ENCODE measurements at regions not wholly inside any gene's neighbourhood (a gene's known extent, or its start where the extent isn't known, plus 50 kb on each side); places are given as distances from the start of the nearest gene placed in this dataset.
"Not testable (repeated sequence)": the region's sequence is repeated elsewhere in the genome, so short reads cannot be mapped to it uniquely, and the experiment has no call there.

DNA sequence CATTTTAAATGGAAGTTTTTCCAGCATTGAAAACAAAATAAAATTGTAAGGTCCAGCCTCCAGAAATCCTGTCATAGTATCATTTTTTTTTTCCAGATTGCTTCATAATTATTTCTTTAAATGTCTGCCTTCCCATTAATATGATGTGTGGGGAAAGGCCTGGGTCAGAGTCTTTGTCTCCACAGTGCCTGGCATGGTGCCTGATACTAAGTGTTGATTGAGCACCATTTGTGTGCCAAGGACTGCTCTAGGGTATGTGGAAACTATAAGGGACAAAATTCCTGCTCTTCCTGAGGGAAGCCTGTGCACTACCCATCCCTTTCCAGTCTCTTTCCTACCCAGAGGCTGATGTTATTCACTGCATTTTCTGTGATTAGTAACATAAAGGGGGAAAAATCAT, 53.1 kb upstream of the BEND4 start:
- DNase-seq (ENCODE audit: extremely low read depth, low read depth, low spot score): no peak

DNA sequence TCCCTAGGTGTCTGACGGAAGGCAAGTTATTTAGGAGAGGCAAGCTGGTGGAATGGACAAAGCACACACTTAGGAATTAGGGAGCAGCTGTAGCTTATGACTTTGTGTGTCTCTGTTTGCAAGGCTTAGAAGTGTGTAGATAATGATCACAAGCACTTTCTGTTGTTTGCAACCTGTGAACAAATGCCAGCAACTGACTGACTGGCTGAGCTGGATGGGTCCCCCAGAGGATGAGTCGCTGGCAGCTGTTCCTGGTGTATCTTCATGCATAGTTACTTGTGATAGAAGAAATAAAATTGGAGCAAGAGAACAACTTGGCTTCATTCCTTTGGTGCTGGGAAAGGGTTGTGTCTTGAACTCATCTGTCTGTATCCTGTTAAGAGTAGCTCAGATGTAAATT, 64.2 kb upstream of the BEND4 start:
- DNase-seq (ENCODE audit: extremely low read depth, low read depth, low spot score): no peak

DNA sequence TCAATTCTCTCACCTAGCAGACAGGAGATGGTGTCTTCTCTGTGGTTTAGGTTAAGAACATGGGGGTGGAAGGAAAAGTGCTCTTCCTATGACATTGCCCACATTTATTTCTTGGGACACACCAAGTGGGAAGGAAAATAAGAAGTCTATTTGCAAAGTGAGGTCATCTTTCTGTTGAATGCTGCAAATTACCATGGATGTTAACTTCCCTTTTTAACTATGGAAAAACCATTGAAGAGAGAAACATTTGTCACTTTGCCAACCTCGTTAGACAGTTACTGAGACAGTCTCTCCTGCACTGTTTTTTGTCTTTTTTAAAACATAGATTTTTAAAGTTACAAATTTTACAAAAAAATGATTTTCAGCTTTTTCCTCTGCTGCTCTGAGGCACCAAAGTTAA, 72.8 kb upstream of the BEND4 start:
- DNase-seq (ENCODE audit: extremely low read depth, low read depth, low spot score): no peak

DNA sequence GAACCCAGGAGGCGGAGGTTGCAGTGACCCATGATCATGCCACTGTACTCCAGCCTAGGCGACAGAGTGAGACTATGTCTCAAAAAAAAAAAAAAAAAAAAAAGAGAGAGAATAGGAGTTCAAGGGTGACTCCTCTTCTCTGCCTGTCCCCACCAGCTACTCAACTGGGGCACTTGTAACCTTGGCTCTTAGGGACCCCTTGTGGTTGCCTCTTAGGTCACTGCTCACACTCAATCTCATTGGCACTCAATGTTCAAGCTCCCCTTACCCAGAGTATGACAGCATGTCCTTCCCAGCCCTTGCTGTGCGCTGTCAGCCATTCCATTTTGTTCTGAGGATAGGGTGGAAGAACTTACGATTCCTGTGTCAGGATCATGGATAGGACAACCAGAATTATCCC, 82.4 kb upstream of the BEND4 start:
- no peak for DNase-seq (ENCODE audit: extremely low read depth, low read depth, low spot score)

DNA sequence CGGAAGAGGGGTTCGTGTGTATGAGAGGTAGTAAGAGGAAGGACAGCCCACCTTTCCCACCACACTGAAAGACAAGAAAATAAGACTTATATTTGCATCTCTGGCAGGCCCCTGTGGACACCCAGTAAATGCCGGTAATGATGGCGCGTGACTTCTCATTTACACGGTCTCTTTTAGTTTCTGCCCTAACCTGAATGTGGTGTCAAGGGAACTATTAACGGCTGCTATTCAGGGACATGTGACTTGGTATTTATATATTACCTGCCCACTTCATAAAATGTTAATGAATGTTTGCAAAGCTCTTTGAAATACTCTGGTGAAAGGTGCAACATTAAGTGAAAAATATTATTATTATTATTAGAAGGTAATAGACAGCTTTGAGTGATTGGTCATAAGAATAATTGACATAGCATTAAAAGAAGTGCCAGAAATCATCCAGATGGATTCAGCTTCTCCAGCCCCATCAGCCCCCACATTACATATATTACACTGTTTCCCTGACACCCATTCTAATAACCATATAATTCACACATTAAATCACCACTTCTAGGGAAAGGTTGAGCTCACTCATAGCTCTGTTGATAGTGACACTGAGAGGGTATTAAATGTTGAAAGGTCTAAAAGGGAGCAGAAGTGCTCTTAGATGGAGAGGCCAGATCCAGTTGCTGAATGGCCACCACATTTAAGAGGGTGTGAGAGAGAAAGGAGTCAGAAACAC, 83.0 kb upstream of the BEND4 start:
- no peak for DNase-seq (ENCODE audit: extremely low read depth, low read depth, low spot score)

DNA sequence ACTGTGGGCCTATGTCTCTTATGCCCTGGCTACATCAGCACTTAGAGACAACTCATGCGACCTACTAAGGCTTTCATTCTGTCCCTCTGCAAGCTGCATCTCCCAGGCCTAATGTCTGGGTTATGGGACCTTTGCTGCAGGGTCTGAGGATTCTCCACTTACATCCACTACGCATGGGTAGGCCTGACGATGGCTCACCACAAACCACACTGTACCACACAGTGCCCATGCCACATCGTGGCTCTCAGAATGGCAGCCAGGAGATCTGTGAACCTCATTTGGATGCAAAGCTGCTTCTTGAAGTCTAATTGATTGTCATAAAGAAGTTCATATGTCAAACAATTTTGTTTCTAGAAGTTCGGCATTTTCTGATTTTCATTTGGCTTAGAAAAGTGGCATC, 84.6 kb upstream of the BEND4 start:
- no peak for DNase-seq (ENCODE audit: extremely low read depth, low read depth, low spot score)

DNA sequence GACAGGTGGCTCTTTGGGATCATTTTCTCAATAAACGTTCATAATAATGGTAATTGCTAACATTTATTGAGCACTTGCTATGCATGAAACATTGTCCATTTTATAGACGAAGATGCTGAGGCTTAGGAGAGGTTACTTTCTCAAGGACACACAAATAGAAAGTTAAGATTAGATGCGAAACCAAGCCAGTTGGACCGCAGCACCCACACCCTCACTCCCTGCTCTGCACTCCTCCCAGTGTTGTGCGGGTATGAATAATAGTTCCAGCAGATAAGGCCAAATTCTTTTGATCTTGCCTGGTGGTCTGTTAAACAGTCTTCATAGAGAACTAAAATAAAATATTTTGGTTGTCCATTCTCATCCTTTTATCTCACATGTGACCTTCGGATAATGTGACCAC, 85.0 kb upstream of the BEND4 start:
- no peak for DNase-seq (ENCODE audit: extremely low read depth, low read depth, low spot score)

DNA sequence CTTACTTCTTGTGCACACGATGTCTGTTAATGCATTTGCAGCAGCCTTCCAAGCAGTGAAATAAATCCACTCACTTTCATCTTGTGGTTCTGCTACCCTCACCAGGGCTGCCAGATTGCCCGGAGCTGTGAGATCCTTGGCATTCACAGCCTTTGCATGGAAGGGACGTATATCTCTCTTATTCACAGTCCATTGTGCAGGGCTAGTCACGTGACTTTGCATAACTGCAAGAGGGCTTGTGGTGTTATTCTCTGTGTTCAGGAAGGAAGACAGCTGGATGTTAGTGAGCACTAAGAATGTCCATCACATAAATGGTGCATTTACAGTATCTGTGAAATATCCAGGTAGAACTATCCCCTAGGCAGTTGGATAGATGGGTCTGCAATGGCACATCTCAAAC, 96.5 kb upstream of the BEND4 start:
- no peak for DNase-seq (ENCODE audit: extremely low read depth, low read depth, low spot score)

DNA sequence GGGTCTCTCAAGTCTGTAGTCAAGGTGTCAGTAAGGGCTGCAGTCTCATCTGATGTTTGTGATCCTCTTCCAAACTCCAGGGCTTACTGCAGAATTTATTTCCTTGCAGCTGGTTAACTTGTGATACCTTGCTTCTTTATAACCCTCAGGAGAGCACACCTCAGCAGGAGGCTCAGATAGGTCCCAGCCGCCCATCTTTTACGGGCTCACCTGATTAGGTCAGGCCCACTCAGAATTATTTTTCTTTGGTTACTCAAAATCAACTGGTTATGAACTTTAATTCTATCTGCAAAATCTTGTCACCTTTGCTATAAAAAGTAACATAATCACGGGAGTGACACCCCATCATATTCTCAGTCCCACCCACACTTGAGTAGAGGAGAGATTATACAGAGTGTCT, 99.9 kb upstream of the BEND4 start:
- DNase-seq (ENCODE audit: extremely low read depth, low read depth, low spot score): no peak

DNA sequence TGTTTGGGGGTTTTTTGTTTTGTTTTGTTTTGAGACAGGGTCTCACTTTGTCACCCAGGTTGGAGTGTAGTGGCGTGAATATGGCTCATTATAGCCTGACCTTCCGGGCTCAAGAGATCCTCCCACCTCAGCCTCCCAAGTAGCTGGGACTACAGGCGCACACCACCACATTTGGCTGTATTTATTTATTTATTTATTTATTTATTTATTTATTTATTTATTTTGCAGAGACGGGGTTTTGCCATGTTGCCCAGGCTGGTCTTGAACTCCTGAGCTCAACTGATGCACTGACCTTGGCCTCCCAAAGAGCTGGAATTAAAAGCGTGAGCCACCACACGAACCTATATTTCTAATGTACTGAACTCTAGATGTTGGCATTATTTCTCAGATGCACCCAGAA, 105.2 kb upstream of the BEND4 start:
- not testable (repeated sequence) for DNase-seq (ENCODE audit: extremely low read depth, low read depth, low spot score)

DNA sequence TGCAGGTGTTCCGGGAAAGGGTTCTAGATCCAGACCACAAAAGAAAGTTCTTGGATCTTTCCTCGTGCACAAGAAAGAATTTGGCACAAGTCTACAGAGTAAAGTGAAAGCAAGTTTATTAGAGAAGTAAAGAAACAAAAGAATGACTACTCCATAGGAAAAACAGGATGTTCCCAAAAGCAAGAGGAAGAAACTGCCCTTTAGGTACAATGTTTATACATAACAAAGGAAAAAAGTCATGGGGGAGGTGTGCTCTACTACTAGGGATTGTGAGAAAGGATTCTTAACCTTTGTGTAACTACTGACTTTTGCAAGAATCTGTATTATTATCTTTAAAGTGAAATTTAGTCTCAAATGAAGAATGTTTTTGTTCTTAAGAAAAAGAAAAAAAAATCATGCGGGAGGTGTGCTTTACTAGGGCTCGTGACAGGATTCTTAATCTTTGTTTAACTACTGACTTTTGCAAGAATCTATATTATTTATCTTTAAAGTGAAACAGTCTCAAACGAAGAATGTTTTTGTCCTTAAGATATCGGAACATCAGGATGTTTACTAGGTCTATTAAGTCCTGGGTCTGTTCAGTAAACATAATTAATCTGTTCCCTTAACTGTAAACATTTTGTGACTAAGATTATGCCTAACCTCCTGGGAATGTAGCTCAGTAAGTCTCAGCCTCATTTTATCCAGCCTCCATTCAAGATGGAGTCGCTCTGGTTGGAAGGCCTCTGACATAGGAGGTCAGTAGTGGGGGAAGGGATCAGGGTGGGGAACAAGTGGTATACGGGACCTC, 110.4 kb upstream of the BEND4 start:
- DNase-seq (ENCODE audit: extremely low read depth, low read depth, low spot score): peak; percentile 23

DNA sequence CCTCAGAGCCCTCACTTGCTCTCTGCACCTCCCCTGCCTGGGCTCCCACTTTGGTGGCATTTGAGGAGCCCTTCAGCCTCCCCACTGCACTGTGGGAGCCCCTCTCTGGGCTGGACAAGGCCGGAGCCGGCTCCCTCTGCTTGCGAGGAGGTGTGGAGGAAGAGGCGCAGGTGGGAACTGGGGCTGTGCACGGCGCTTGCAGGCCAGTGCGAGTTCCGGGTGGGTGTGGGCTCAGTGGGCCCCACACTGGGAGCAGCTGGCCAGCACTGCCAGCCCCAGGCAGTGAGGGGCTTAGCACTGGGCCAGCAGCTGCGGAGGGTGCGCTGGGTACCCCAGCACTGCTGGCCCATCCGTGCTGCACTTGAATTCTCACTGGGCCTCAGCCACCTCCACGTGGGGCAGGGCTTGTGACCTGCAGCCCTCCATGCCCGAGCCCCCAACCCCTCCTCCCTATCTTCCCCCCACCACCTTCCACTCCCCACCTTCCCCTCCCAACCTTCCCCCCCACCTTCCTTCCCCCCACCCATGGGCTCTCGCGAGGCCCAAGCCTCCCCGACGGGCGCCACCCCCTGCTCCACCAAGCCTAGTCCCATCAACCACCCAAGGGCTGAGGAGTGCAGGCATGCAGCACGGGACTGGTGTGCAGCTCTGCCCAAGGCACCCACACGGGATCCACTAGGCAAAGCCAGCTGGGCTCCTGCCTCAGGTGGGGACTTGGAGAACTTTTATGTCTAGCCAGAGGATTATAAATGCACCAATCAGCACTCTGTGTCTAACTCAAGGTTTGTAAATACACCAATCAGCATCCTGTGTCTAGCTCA, 113.5 kb upstream of the BEND4 start:
- DNase-seq (ENCODE audit: extremely low read depth, low read depth, low spot score): no peak

DNA sequence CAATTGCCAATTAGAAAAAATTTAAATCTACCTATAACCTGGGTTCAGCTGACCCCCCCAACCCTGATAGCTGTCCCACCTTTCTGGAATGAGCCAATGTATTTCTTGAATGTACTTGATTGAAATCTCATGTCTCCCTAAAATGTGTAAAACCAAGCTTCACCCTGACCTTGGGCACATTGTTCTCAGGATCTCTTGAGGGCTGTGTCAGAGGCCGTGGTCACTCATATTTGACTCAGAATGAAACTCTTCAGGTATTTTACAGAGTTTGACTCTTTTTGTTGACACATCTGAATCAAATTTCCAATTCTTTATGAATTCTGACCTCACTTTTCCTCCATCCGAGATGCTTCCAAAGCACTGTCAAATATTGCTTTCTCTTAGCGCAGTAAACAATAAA, 115.3 kb upstream of the BEND4 start:
- DNase-seq (ENCODE audit: extremely low read depth, low read depth, low spot score): no peak

DNA sequence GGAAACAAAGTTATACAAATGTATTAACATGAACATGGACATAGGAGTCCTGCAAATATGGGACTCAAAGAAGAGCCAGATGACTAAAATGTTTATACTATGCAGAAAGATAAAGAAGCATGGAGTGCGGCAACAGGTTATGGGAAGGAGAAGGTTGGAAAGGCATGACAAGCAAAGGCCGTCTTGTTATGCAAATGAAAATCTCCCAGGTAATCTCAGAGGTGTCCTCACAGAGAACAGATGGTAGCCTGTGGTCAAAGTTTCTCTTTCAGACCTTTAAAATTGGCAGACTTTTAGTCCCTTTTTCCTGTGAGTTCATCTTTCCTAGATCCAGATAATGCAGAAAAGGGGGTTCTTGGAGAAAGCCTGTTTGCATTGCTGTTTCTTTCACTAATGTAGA, 116.4 kb upstream of the BEND4 start:
- DNase-seq (ENCODE audit: extremely low read depth, low read depth, low spot score): no peak

DNA sequence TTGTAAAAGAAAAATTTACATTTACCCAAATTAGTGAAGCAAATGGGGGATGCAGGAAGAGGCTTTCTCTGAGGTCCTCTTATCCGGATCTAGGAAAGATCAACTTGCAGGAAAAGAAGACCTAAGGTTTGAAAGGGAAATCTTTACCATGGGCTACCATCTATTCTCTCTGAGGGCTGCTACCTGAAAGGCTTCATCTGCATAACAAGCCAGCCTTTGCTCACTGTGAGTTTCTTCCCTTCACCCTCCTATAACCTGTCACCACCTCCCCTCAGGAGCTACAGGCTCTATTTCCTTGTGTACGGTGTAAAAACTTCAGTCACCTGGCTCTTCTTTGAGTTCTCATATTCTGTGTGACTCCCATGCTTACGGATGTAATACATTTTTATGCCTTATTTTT, 118.6 kb upstream of the BEND4 start:
- DNase-seq (ENCODE audit: extremely low read depth, low read depth, low spot score): no peak

DNA sequence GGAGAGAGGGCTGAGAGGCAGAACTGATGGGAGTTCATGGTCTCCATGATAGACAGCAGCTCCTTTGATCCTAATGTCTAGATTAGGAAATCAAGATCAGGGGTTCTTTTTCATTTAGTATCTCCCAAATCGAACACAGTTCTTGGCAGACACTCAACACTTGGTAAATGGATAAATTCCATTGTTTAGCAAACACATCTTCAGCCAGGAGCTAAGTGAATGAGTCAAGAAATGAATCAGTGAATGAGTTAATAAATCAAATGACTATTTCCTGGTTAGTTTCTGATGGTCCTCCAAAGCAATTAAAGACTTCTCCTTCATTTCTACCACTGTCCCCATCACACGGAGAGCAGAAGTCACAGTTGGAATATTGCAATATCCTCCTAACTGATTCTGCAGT, 120.0 kb upstream of the SHISA3 start:
- no peak for DNase-seq (ENCODE audit: extremely low read depth, low read depth, low spot score)

DNA sequence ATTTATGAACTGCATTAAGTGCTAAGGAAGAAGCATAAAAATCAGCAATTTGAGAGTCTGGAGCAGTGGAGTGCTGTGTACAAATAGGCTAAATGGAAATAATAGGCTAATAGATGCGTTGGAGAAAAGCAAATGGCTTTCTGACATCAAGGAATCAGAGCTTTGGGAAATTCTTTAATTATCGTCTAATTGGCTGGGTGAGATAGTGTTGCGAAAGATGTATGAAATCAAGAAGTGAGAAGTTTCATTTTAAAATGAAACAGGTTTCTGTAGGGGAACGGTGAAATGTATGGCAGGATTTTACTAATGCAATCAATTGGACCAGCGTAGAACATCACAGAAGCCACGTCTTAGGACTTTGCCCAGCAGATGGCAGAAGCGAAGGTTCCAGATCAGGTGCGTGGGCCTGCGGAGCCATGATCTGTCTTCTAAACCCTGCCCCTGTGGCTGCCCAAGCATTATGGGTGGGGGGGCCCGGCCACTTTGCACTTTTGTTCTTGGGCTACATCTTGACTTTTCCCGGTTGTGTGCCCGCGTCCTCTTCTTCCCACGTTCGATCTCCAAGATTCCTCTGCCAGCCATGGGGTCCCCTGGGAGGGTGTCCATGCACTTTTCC, 118.5 kb upstream of the SHISA3 start:
- DNase-seq (ENCODE audit: extremely low read depth, low read depth, low spot score): no peak

DNA sequence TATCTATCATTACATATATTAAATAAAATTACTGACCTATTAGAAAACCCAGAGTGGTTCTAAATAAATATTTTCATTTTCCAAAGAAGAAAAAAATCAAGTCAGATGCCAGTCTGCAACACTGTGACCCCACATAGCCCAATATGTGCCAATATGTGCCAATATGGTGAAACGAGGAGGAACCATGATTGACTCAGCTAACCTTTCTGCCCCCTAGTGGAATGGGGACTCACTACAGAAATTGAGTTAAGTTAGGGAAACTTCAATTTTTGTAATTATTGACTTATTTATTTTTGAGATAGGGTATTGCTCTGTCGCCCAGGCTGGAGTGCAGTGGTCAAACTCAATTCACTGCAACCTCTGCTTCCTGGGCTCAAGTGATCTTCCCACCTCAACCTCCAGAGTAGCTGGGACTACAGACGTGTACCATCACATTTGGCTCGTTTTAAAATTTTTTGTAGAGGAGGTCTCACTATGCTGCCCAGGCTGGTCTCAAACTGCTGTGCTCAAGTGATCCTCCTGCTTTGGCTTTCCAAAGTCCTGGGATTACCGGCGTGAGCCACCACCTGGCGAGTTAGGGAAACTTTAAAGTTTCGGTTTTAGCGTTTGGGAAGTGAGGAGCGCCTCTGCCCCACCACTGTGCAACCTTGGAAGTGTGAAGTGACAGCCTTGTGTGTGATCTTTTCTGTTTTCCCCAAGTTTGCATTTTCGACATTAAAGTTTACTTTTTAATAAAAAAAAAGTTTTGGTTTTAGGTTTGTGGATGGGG, 116.8 kb upstream of the SHISA3 start:
- DNase-seq (ENCODE audit: extremely low read depth, low read depth, low spot score): peak; percentile 20

DNA sequence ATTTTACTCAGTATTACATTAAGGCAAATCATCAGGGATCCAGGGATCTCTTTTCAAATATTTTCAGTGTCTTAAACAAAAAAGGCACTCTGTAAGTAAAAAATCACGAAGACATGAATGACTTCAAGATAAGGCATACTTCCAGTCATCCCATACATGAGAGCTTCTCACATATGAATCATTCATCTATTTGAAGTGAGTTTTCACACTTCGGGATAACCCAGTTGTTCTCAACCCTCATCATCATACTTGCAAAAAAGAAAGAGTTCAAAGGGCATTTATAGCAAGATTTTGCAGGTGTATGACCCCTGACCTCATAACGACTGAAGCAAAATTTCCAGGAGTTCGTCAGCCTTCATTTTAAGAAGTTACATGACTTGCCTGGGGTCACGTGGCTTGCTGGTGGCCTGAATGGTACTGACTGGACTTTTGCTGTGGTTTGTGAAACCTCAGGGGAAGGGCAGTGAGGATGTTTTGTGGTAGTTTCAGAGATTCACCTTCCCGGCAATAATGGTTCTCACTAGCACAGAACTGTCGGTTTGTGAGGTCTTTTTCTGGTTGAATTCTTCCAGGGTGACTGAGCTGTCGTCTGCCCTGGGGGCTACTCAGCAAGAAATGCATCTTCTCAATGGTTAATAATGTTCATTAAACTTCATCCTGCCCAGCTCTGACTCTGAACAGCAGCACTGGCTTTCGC, 115.8 kb upstream of the SHISA3 start:
- no peak for DNase-seq (ENCODE audit: extremely low read depth, low read depth, low spot score)
